ENCODE measurements at regions not wholly inside any gene's neighbourhood (a gene's known extent, or its start where the extent isn't known, plus 50 kb on each side); places are given as distances from the start of the nearest gene placed in this dataset.

DNA sequence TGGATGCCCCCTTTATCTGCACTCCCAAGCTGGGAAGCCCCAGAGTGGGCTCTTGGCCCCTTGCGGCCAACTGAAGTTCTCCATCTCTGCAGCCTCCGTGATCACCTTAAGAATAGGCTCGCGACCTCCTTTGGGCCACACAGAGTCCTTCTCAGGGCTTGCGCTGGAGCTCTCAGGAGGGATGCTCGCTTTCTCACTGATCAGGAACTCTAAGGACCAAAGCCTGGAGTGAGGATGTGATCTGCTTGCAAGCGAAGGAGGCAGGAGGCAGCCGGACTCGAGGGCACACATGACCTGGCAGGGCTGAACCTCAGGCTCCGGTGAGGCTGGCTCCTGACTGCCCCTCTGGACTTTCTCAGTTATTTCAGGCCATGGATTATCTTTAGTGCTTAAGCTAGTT lies 192.1 kb upstream of the MKI67 start:
- no peak for FAIRE-seq

DNA sequence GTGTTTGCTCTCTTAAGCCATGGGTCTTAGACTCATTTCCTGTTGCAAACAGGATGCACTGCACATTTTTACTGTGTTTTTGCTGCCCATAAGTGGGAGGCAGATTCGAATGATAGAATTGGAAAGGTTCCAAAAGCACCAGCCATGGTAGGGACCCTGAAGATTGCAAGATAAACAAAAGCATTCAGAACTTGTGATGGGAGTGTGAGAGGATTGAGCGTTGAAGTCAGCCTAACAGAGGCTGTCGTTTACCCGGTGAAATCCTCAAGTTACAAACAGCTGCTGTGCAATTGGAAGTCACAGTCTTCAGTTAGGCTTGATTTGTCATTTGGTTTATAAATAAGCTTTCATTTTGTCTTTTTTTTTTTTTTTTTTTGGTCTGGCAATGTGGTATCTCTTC lies 192.7 kb upstream of the MKI67 start:
- no peak for FAIRE-seq

DNA sequence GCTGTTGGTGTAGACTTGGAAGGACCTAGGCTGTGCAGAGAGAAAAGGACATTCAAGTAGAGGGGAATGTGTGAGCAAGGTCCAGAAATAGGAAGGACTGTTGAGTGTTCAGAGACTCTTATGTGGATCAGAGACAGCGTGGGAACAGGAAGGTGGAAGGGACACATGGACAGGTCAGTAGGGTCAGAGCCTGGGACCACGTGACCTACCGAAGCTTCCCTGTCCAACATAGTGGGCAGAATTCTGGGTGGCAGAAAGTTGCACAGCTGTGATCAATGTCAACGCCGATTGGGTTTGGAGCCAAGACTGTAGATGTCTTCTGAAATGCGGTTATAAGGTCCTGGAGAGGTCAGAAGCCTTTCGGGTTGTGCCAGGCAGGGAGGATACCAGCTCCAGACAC lies 195.9 kb upstream of the MKI67 start:
- FAIRE-seq, result no peak

DNA sequence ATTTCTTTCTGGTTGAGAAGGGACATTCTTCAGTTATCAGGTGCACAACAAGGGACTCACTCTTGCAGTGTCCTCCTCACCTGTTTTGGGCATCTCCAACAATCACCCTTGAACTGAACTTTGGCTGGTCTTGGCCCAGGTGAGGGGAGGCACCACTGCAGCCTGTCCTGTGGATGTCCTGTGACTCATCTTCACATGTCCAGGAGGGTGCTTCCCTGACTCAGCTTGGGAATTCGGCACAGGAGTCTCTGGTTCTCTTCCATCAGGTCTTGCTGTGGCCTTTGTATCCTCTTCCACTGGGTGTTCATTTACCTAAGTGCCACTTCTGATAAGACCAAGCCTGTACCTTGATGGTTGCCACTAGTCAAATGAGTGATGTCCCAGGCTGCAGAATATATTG lies 196.7 kb upstream of the MKI67 start:
- FAIRE-seq, result no peak

DNA sequence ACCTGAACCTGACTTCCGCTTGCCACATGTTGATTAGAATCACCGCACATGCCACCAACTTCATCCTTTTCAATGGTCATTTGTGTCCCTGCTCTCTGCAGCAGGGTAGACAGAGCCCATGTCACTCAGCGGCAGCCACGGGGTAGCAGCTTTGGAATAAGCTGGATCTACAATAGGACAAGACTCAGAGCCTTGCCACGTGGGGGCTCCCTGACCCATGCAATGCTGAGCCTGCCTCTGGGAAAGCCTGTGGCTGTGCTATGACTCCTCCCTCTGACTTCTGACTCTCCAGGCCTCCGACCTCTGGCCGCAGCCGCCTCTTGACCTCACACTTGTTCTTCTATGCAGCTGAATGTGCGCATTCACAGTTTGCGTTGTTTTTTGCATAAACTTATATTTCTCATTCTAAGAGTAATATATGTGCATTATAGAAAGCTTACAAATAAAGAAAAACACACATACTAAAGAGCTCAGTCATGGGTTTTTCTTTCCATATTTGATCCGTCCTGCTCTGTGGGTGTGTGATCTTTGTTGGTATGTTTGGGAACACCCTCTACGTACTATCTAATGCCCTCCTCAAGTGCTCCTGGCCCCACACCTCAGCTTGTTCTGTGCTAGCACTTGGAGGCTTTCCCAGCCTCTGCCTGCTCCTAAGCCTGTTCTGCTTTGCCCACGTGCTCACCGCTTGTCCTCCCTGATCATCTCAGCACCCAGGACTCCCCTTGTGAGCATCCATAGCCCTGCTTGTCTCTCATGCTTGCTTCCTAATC lies 198.0 kb upstream of the MKI67 start:
- FAIRE-seq, result no peak

DNA sequence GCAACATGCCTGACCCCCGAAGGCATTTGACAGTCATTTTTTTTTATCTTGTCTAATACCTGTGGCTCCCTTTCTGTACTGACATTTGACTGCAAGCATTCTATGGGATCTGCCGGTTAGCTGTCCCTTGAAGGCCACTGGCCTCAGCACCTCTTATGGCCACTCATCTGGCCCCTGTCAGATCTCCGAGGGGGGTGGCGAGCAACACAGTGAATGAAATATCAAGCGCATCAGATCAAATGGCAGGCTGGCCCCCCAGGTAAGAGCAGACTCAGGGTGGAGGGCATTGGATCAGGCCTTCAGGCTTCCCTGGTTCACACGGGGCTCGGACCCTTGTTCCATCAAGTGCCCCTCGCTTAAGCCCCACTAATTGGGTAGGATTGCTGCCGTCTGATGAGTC lies 199.6 kb upstream of the MKI67 start:
- no peak for FAIRE-seq

DNA sequence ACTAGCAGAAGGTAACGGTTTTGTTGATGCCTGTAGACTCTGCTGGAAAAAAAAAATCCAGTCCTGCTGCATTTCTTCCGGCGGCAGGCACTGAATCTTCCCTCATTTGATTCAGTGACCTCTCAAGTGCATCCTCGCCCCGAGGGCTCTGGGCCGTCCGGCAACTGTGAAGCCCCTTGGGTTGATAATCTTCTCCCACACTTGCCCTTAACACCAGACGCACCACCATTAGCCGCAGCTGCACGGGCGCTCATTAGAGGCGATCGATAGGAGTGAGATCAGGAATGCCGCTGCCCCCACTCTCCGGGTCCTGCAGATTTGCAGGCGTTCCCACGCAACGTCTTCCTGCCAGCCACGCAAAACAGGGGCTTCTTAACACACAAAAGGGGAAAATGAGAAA lies 200.0 kb upstream of the MKI67 start:
- FAIRE-seq, result no peak

DNA sequence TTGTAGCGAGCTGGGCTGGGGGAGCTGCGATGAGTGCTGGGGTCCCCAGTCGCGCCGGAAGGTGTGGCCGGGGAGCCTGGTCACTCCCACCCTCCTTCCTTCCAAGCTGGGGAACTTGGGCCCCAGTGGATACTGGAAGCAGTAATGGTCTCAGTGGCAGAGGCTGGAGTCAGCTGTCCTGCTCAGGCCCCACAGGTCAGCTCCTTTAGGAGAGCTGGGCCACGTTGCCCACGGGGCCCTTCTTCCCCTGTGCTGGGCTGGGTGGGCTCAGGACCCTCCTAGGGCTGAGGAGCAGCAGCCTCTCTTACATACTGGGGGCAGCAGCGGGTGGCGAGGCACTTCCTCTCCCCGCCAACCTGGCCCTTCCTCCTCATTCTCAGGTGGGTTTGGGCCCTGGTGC lies 200.6 kb upstream of the MKI67 start:
- no peak for FAIRE-seq

DNA sequence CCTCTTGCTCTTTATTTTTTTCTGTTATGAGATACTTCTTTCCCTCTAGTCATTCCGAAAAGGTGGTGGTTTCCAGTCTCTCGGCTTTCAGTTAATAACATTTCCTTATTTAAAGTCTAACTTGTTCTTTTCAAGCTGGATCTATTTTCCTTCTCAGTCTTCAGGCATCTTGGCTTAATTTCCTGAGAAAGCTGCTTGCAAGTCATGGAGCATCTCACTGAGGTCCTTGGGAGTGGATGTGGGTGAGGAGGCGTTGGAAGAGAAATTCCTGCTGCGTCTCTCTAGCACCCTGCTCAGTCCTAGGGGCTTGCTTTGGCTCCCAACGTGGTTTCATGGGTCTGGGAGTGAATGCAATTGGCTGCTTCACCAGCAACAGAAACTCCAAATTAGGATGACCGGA lies 210.2 kb upstream of the MKI67 start:
- no peak for FAIRE-seq

DNA sequence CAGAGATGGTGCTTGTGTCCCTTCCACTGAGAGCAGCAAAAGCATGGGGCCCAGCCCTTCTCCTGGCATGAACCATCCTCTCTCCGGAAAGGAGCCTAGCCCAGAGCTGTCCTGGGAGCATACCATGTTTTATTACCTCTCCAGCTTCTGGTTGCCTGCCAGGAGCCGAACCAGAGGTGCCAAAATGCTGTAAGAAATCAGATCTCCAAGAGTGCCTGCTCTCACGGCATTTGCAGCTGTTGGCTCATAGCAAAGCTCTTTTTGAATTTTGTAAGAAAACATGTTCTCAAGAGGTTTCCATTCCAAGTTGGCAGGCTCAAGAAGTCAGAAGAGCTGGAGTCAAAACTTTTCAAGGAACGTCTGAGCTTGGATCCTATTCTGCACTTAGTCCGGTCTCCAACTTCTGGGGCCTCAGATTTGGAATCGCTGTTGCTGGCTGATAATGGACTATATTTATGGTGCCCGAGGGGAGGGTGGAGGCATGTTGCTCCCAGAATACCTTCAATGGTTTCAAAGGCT lies 211.7 kb upstream of the MKI67 start:
- no peak for FAIRE-seq

DNA sequence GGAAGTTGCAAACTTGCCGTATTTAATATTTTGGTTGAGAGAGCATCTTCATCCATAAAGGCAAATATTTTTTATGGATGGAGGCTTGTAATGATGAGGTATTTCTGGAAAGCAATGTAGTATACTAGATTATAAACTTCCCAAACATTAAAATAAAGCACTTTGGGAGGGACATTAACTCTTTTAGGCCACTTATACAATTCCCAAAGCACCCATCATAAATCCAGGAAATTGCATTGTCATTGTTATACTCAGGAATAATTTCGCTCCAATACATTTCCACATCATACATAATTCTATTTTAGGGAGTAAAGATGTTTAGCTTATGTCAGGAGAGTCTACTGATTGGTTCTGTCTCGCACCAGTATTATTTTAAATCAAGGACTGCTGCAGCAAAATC lies 212.7 kb upstream of the MKI67 start:
- FAIRE-seq, result no peak

DNA sequence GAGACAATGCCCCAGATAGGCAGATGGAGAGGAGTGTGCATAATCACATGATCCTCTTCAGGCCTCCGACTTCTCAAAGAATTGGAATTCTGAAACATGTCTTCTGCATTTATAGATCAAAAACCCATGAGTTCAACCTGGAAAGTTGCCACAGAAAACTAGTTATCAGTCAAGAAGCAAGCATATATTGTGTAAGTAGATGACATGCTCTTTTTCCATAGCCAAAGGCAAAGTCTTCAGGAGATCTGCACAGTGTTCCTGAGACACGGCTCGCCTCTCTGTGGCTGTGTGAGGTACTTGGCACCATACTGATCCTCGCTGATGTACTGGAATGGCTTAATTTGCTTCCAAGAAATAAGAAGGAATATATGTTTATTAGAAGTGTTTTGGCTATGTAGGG lies 213.5 kb upstream of the MKI67 start:
- FAIRE-seq, result no peak

DNA sequence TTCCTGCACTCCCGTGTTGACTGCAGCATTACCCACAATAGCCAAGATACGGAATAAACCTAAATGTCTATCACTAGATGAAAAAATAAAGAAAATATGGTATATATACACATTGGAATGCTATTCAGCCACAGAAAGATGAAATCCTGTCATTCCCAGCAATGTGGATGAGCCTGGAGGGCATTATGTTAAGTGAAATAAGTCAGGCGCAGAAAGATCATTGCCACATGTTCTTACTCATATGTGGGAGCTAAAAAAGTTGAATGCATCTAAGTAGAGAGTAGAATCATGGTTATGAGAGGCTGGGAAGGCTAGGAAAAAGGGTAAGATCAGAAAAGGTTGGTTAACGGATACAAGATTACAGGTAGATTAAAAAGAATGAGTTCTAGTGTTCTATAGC lies 219.1 kb upstream of the MKI67 start:
- FAIRE-seq, result no peak

DNA sequence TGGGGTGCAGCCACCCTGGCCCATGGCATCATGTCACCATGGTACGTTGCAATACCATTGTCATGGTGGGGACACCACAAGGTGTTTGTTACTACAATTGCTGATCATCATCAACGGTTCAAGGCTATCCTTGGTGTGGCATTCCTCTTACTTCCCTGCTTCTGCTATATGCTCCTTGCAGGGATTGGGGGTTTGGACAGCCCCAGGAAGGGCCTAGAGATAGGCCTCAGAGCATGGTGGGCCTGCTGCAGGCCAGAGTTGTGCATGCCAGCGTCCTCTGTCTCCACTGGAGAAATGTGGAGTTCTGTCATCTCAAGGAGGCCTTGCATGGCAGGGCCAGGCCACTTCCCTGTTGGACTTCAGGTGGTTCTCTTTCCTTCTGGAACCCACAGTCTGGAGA lies 234.6 kb upstream of the MKI67 start:
- FAIRE-seq, result no peak

DNA sequence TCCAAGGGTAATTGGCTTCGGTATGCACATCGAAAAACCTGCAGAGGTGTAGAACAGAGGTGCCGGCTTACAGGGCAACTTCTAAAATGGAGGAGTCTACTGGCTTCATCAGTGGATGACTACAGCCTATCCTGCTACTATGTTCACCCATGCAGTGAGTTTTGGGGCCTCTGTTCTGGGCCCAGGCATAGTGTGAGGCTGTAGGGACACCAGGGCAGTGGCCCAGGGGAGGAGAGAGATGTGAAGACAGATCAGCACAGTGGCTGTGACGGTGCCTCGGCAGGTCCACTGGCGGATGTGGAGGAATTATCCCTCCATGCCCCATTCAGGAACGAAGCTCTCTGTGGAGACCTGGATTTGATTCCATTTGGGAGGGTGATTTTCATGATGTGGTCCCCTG lies 235.3 kb upstream of the MKI67 start:
- no peak for FAIRE-seq

DNA sequence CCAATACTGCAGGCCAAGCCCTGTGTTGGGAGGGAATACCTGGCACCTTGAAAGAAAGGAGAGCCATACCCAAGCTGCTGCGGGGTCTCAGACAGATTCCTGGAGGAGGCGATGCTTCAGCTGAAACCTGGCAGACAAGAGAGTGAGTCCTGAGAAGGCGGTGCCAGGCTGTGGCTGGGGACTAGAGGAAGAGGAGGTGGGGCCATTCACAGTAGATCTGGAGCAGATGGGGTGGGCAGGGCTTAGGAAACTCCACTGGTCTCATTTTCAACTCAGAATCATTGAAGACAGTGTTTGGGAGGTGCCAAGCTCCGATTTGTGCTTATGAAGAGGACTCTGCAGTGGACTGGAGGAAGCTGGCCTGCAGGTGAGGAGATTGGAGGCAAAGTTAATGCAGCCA lies 236.3 kb upstream of the MKI67 start:
- no peak for FAIRE-seq

DNA sequence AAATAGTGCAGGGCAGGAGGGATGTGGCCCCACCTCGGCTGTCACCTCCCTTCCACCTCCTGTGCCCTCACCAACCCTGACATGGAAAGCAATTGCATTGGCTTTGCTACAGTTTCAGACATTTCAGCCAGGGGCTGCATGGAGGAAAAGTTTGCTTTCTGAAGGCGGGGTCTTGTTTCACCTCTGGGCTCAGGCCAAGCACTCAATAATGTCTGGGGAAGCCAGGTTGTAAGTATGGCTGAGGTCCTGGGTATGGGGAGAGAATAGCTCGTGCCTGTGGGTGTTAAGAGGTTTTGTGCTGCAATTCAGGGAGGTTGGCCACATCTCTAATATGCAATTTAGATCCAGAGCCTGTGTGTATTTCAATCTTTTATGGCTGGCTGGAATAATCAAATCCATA lies 238.4 kb upstream of the MKI67 start:
- FAIRE-seq, result no peak

DNA sequence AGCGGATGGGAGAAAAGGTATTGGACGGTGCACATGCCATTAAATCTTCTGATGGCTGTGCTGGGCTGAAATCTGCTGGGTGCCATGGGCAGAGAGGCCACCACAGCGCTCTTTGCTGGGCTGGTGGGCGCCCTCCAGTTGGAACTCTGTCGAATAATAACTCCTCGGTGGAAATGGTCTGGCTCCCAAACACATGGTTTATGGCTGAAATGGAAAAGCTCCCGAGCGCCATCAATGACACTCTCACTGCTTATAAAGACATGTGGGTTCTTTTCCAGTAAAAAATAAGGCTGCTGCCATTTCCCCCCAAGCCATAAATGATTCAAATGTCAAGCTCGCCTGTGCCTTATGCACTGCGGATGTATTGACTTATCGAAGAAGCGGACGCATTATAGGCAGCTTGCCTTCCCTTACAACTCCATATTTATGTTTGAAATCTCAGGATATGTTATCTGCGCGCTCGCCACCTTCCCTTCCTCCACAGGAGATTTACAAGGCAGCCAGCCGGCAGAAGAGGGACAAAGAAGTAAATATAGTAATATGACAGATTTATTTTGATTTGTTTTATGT lies 239.0 kb upstream of the MKI67 start:
- no peak for FAIRE-seq

DNA sequence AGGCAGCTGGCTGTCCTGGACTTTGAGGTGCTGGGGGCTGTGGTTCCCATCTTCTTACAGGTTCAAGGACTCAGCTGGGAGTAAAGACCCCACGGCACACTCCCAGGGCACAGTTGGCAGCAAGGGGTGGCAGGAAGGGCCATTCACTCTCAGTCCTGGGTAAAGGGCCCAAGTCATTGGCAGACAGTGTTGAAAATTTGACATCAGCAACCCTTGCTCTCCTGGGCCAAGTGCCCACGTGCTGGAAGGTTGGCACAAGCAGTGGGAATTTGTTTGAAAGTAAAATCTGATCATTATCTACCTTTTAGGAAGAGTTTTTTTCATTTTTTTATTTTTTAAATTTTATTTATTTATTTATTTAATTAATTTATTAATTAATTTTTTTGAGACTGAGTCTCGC lies 241.6 kb upstream of the MKI67 start:
- FAIRE-seq, result no peak

DNA sequence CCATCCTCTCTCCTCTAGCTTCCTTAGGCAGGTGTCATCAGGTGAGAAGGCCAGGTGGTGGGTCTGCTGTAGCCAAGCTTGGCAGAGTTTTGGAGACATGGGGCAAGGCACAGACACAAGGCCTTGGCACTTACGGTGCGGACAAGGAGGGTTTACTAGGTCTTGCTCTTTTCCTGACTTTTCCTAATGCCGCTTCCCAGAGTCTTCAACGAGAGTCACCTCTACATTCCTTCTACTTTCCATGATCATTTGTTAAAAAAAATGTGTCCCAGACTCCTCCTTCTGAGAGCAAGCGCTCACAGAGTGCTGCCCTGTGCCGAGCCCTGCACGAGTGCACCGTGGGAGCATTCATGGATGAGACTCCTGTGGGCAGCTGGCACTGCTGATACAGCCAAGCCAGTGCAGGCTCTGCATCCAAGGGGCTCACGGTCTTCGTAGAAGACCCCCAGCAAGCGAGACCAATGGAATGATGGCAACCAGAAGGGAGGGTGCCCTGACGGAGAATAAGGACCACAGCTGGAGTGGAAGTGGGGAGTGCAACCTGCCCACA lies 243.0 kb upstream of the MKI67 start:
- FAIRE-seq, result no peak

DNA sequence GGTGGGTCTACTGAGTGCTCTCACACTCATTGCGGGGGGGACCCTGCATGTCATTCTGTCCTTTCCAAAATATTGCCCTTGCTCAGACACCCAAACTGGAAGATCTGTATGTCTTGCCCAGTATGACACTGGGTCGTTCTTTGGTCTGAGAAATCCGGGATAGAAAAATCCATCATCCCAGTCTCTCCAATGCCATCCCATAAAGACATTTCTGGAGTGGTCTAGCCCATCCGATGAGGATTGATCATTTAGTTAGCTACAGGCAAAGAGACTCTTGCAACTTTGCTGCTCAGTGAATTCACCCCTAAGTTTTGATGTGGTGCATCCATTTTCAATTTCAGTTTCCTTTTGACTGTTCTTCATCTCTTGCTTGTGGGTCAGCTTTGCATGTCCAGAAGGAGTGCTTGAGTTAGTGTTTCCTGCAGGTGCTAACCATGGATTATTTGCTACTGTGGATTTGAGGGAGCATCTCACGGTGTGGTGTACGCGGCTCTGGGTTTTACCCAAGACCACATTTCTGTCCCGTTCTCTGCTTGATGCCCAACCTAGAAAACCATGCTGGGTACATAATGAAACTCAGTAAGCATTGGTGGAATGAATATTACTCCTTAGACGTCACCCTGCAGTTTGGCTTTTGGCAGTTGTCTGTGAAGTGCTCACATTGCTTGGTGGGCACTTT lies 247.0 kb upstream of the MKI67 start:
- FAIRE-seq, result no peak

DNA sequence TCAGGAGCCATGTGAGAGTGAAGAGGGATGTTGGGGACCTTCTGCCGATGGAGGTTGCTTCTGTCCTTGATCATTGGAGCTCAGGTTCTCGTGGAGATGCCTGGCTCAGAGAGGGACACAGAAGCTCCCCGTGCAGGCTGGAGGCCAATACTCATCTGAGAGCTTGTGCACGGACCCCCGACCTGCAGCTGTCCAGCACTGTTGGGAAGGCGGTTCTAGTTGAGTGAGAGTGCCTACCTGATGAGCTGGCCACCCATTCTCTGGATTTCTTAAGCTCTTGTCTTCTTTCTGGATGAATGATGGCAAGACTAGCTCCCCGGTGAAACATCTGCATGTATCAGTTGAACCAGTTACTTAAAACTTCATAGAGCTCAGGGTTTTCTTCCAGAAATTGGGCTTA lies 247.6 kb upstream of the MKI67 start:
- FAIRE-seq, result no peak

DNA sequence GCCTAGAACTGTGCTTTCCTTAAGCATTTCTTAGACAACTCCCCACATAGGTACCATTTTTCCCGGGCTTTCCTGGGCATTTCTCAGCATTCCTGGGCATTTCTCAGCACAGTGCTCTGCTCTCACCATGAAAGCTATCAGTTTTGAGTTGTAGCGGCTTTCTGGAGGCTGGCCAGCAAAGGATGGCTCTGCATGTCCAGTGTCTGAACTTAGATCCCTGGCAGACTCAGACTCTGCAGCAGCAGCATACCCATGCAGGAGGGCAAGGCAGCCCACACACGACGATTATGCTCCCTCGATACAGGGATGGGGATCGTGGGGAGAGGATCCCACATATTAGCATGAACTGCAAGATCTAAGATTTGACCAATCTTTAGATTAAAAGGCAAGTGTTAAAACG lies 248.9 kb upstream of the MKI67 start:
- FAIRE-seq, result no peak

Measured in endometrium (tissue), 2 donors.